ENCODE measurements at regions not wholly inside any gene's neighbourhood (a gene's known extent, or its start where the extent isn't known, plus 50 kb on each side); places are given as distances from the start of the nearest gene placed in this dataset.
"Not testable (repeated sequence)": the region's sequence is repeated elsewhere in the genome, so short reads cannot be mapped to it uniquely, and the experiment has no call there.

- ATAC-seq: no peak
- intact Hi-C loops (cut with DNase I): no loop called here
- no peak for TF ChIP-seq CTCF (IDR thresholded peaks at IDR 0.05)
- no peaks in the 10 kb centered on the region for H3K9me3 ChIP-seq
- H3K27ac ChIP-seq: no peak overlapping the region
- H3K4me1 ChIP-seq: no peaks in the 10 kb centered on the region
- no peak for DNase-seq
- no peak overlapping the region for H3K4me3 ChIP-seq
- no peaks in the 10 kb centered on the region for H3K27me3 ChIP-seq
- no peak for FAIRE-seq
- WGBS, 2 donors: 99 to 100% methylated on average over 1 of the region's 1 CpG
- no peaks in the 10 kb centered on the region for H3K36me3 ChIP-seq
Measured at GRCh38 chr10:33968983-33969382, 634.5 kb upstream of the NRP1 start.

GRCh38 chr10:33967606-33968120, 633.2 kb upstream of the NRP1 start:
- no peak for TF ChIP-seq CTCF (IDR thresholded peaks at IDR 0.05)
- WGBS, 2 donors: 87 to 88% methylated on average over 5 of the region's 5 CpGs
- H3K27me3 ChIP-seq: no peaks in the 10 kb centered on the region
- intact Hi-C loops (cut with DNase I): no loop called here
- FAIRE-seq (no peak), ATAC-seq (no peak), DNase-seq (no peak)
- H3K4me1 ChIP-seq: no peaks in the 10 kb centered on the region
- H3K9me3 ChIP-seq: no peaks in the 10 kb centered on the region
- no peak overlapping the region for H3K27ac ChIP-seq
- H3K4me3 ChIP-seq: no peak overlapping the region
- H3K36me3 ChIP-seq: no peaks in the 10 kb centered on the region

GRCh38 chr10:33966946-33967345, 632.5 kb upstream of the NRP1 start:
- no peak for TF ChIP-seq CTCF (IDR thresholded peaks at IDR 0.05)
- FAIRE-seq: no peak

GRCh38 chr10:33965795-33966581, 631.5 kb upstream of the NRP1 start:
- Histone ChIP-seq H3K36me3 (no peaks in the 10 kb centered on the region), H3K27me3 (no peaks in the 10 kb centered on the region), H3K4me1 (no peaks in the 10 kb centered on the region), H3K4me3 (no peak overlapping the region), H3K27ac (no peak overlapping the region), H3K9me3 (no peaks in the 10 kb centered on the region)
- 66 to 68% methylated on average over 6 of the region's 6 CpGs for WGBS, 2 donors
- FAIRE-seq: no peak
- no peak for TF ChIP-seq CTCF (IDR thresholded peaks at IDR 0.05)
- ATAC-seq: peak in 3 of 4 donors; percentile 38 to 73 (median 67)
- intact Hi-C loops (cut with DNase I): no loop called here
- peak in 4 of 6 donors; percentile 24 to 41 (median 34) for DNase-seq

More at GRCh38 chr10:33966946-33967345, 632.5 kb upstream of the NRP1 start:
- Histone ChIP-seq H3K27me3 (no peaks in the 10 kb centered on the region), H3K4me1 (no peaks in the 10 kb centered on the region), H3K36me3 (no peaks in the 10 kb centered on the region), H3K9me3 (no peaks in the 10 kb centered on the region), H3K27ac (no peak overlapping the region), H3K4me3 (no peak overlapping the region)
- 89 to 95% methylated on average over 4 of the region's 4 CpGs for WGBS, 2 donors
- no peak for ATAC-seq
- no peak for DNase-seq
- intact Hi-C loops (cut with DNase I): no loop called here

- 76 to 96% methylated on average over 4 of the region's 4 CpGs for WGBS, 2 donors
- intact Hi-C loops (cut with DNase I): no loop called here
- Histone ChIP-seq H3K4me3 (no peak overlapping the region), H3K27me3 (no peaks in the 10 kb centered on the region), H3K36me3 (no peaks in the 10 kb centered on the region), H3K27ac (no peak overlapping the region), H3K4me1 (no peaks in the 10 kb centered on the region), H3K9me3 (no peaks in the 10 kb centered on the region)
- no peak for TF ChIP-seq CTCF (IDR thresholded peaks at IDR 0.05)
- no peak for FAIRE-seq
- ATAC-seq: no peak
- DNase-seq: no peak
Measured at GRCh38 chr10:33963729-33964128, 629.3 kb upstream of the NRP1 start.

- WGBS, 2 donors: 60 to 73% methylated on average over 4 of the region's 4 CpGs
- intact Hi-C loops (cut with DNase I); ATAC-seq; FAIRE-seq; H3K27me3 ChIP-seq; H3K27ac ChIP-seq; H3K4me3 ChIP-seq; H3K4me1 ChIP-seq; H3K9me3 ChIP-seq; H3K36me3 ChIP-seq; DNase-seq: not testable (repeated sequence)
Measured at GRCh38 chr10:33956322-33956721, 621.9 kb upstream of the NRP1 start.
